NCI-H345 treated with DMSO at 0.1 percent for 48 hours (cell line): ENCODE measurements at regions not wholly inside any gene's neighbourhood (a gene's known extent, or its start where the extent isn't known, plus 50 kb on each side); places are given as distances from the start of the nearest gene placed in this dataset.

Experiments used
- DNase-seq: peaks from one replicate; lab custom pipeline; 2025; ENCODE audit not compliant: unreplicated experiment; lab: John Stamatoyannopoulos, UW

DNA sequence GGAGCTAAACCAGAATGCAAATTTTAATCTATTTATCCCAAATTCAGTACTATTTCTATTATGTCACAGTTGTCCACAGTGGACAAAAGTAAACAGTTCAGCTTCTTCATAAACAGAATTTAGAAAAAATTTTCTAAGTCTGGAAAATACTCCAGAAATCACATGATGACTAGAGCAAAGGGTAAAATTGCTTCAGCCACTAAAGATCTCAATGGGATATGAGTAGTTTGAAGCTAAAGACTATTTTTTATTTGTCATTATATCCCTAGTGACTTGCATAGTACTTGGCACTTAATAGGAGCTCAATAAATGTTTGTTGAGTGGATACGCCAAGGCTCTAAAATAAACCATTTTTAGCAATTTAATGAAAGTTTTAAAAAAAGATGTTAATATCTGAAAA, 354.3 kb upstream of the AGTR1 start:
- no peak for DNase-seq

GRCh38 chr3:148344521-148344920, 353.2 kb upstream of the AGTR1 start:
- no peak for DNase-seq

DNA sequence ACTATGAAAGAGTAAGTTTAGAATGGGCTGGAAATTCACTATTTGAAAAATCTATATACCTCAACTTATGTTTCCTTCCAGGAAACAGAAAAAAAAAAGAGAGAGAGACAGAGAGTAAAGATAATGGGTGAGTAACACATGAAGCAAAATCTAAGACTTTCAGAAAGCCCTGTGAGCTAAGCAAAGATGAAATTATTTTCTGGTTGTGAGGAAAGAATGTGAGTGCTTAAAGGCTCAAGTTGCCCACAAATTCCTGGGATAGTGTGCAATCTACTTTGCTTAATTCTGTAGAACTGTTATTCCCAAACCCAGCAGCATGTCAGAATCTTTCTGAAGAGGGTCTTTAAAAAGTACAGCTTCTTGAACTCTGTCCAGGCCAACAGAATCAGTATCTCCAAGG, 337.7 kb upstream of the AGTR1 start:
- DNase-seq: no peak

DNA sequence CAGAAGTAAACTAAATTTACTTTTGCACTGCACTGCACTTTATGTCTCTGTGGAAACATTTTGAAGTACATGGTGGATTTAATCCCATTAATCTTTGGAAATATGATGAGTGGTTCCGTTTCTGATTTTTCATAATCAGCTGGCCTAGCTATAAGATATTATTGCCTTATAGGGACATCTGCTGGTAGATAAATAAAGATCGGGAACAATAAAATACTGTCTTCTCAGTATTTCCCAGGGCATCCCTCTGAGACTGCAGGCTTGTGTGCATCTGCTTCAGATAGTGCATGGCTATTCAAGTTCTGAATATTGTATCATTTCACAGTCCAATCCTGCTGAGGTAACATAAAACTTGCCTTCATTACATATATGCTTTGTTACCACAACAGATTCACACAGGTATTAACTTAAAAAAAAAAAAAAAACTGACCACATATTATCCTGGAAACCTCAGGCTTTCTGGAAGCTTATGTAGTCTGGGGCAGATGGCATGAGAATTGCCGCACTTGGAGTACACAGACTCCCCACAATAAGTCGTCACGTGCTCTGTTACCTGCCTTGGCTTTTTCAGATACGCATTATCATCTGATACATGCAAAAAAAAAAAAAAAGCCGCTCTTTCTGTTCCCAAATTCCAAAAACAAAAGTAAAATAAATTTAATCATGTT, 330.8 kb upstream of the AGTR1 start:
- no peak for DNase-seq

DNA sequence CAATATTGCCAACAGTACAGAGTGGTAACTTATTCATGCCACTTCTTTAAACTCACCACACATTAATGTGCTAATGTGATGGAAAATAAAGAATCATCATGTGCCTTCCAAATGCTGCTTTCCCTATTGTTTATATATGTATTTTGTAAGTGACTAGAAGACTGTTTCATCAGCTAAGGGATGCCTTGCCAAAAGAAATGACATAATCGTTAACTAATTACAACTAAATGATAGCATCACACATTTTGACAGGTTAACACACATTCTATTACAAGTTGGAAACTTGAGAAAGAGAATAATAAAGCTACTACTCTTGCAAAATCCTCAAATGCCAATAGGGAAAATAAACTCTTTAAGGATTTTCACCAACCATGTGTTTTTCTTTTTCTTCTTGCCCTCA, 329.9 kb upstream of the AGTR1 start:
- no peak for DNase-seq

GRCh38 chr3:148369381-148369780, 328.3 kb upstream of the AGTR1 start:
- no peak for DNase-seq

- no peak for DNase-seq
Measured at GRCh38 chr3:148372206-148372875, 325.4 kb upstream of the AGTR1 start.

GRCh38 chr3:148373961-148374360, 323.7 kb upstream of the AGTR1 start:
- no peak for DNase-seq

- DNase-seq: no peak
Measured at GRCh38 chr3:148379763-148380382, 317.8 kb upstream of the AGTR1 start.

- no peak for DNase-seq
Measured at GRCh38 chr3:148381051-148381450, 316.7 kb upstream of the AGTR1 start.

DNA sequence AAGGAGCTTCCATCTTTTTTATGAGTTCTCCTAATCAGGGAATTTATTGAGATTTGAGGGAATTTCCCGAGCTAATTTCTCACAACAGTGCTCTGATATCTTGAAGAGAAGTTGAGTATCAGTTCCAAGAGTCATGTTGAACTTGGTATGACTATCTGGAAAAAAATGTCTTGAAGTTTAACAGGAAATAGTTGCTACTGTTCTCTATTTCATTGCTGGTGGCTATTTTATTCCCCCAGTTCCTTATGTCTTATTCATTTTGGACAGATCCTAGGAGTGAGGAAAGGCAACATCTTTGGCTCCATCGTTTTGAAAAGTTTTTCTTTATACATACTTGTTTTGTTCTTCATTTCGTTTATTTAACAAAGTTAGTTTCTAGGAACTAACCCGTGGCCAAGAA, 307.8 kb upstream of the AGTR1 start:
- DNase-seq: no peak

DNA sequence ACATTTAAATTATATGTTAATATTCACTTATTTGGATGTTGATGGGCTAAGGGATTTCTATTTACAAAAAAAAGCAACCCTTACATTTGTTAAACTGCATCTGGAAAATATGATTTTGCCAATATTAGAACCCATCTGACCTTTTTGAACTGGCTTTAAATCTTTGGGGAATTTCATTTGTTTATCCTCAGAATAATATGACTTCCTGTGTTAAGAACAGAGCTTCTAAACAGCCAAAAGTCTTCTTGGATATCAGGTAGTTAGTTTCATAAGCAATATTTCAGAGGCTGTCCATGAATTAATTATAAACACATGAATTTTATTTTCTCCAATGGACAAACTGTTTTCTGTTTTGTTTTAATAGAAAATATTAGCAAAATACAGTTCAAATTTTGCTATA, 301.9 kb upstream of the AGTR1 start:
- DNase-seq: no peak

- DNase-seq: no peak
Measured at GRCh38 chr3:148400754-148401153, 296.9 kb upstream of the AGTR1 start.

DNA sequence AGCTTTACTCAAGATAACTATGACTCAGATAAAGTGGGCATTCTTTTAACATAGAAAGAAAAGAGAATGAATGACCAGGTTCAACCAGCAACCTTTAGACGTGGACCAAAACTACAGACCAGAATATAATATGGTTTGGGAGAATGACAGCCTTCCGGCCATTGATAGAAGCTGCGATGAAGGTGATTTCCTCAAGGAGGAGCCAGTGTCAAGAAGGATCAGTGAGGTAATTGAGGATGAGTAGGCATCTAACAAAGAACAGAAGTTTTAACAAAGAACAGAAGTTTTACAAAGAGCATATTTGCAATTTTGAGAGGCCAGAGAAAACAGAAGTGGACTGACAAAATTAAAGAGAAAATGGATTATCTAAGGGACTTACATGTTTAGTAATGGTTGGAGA, 289.0 kb upstream of the AGTR1 start:
- DNase-seq: no peak

- no peak for DNase-seq
Measured at GRCh38 chr3:148420242-148420641, 277.5 kb upstream of the AGTR1 start.

DNA sequence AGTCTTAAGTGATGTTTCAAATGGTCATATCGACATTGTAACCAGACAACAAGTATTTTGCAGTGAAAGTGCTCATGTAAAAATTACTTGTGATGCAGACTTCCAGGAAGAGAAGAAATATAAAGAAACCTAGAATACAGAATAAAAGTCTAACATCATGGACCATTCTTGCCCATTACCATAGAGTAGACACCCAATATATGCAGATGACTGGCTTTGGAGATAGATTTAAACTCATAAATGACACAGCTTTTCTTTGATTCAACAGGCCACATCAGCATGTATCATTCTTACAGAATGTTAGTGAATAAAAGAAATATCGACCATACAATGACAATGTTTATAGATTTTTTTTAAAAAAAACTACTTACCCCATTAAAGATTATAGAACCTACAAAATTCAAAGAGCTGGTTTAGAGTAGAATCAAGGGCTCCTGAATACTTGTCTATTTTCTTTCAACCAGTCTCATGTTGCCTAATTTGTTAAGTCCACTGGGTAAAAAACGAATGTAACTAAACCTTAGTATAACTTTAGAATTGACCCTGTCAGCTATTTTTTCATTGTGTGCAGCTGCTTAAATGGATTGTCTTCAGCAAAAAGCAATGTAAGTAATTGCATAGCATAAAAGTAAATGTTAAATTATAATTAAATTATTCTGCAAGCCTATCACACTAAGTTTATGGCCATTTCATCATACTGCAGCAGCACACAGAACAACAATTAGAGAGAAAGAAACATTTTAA, 268.7 kb upstream of the AGTR1 start:
- no peak for DNase-seq

- DNase-seq: no peak
Measured at GRCh38 chr3:148433665-148434064, 264.0 kb upstream of the AGTR1 start.

DNA sequence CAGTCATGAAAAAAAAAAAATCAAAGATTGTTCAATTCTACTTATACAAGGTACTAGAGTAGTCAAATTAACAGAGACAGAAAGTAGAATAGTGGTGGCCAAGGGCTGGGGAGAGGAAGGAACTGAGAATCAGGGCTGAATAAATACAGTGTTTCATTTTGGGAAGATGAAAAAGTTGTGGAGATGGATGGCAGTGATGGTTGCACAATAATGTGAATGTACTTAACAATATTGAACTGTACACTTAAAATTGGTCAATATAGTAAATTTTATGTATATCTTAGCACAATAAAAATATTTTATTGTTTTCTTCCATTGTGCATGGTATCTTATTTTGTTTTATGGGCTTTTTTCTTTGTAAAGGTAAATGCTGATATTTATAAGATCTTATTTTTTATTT, 262.2 kb upstream of the AGTR1 start:
- no peak for DNase-seq

- no peak for DNase-seq
Measured at GRCh38 chr3:148439254-148439822, 258.4 kb upstream of the AGTR1 start.

GRCh38 chr3:148441191-148441590, 256.5 kb upstream of the AGTR1 start:
- no peak for DNase-seq

DNA sequence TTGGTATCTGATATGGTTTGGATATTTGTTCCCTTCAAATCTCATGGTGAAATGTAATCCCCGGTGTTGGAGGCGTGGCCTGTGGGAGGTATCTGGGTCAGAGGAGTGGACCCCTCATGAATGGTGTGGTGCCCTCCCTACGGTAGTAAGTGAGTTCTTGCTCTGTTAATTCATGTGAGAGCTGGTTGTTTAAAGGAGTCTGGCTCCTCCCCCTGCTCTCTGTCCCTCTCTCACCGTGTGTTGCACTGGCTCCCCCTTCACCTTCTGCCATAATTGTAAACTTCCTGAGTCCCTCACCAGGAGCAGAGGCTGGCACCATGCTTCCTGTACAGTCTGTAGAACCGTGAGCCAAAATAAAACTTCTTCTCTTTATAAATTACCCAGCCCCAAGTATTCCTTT, 246.9 kb upstream of the AGTR1 start:
- no peak for DNase-seq

- DNase-seq: no peak
Measured at GRCh38 chr3:148451969-148452368, 245.7 kb upstream of the AGTR1 start.
